ENCODE measurements at regions not wholly inside any gene's neighbourhood (a gene's known extent, or its start where the extent isn't known, plus 50 kb on each side); places are given as distances from the start of the nearest gene placed in this dataset.

GRCh38 chr11:112516755-112517154 is 256.1 kb upstream of the PLET1 start:
- H4K20me1 ChIP-seq (replicated peaks; ENCODE audit: control insufficient read depth, extremely low read depth, insufficient read depth, low read length): no peaks in the 10 kb centered on the region
- H3K9me3 ChIP-seq (replicated peaks; ENCODE audit: control insufficient read depth, insufficient read depth, low read length): no peaks in the 10 kb centered on the region
- FAIRE-seq (no peak), DNase-seq (ENCODE audit: low read depth, low spot score) (no peak)
- H3K79me2 ChIP-seq (ENCODE audit: control insufficient read depth, insufficient read depth, low read length): no peaks in the 10 kb centered on the region
- dilution Hi-C loops (cut with MboI; ENCODE audit: extremely low pct_ligation_motif_present, low sequenced_read_pairs): no loop called here
- no peak overlapping the region for H3K4me3 ChIP-seq (replicated peaks in 1 of 3; ENCODE audit: insufficient read depth in 1 of 3, low read depth in 1 of 3, low read length in 3 of 3)
- H3K4me1 ChIP-seq (ENCODE audit: control insufficient read depth, extremely low read depth, insufficient read depth, low read length): no peaks in the 10 kb centered on the region
- no TSS peak for BruUV-seq (replicated peaks)
- CTCF ChIA-PET: no interaction called here
- TF ChIP-seq, protein P1, sequence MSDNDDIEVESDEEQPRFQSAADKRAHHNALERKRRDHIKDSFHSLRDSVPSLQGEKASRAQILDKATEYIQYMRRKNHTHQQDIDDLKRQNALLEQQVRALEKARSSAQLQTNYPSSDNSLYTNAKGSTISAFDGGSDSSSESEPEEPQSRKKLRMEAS (IDR thresholded peaks at IDR 0.05; ENCODE audit: insufficient read depth, insufficient read length): no peak
- TF ChIP-seq MYC (IDR thresholded peaks at IDR 0.05; ENCODE audit: low read depth, low read length) (no peak), EZH2 (IDR thresholded peaks at IDR 0.05; ENCODE audit: borderline replicate concordance, low read depth, low read length, severe bottlenecking) (no peak), CTCF (IDR thresholded peaks at IDR 0.05; ENCODE audit: extremely low read depth in 1 of 2, insufficient read depth in 1 of 2, low read depth in 1 of 2, low read length in 2 of 2) (no peak), GATA2 (IDR thresholded peaks at IDR 0.05; ENCODE audit: insufficient read depth, insufficient read length, low read depth, low read length) (no peak), JUN (IDR thresholded peaks at IDR 0.05; ENCODE audit: borderline replicate concordance, insufficient read depth, insufficient read length, low read depth) (no peak), POLR2A (IDR thresholded peaks at IDR 0.05; ENCODE audit: low read depth, low read length) (no peak), FOS (IDR thresholded peaks at IDR 0.05; ENCODE audit: borderline replicate concordance, insufficient read depth, low read length) (no peak), POLR2AphosphoS5 (IDR thresholded peaks at IDR 0.05; ENCODE audit: insufficient read depth, low read depth, low read length) (no peak)
- H3K36me3 ChIP-seq (ENCODE audit: control insufficient read depth in 2 of 2, extremely low read depth in 1 of 2, insufficient read depth in 2 of 2, low read length in 2 of 2): no peaks in the 10 kb centered on the region
- H3K27ac ChIP-seq (ENCODE audit: insufficient read depth, low read depth, low read length): no peak overlapping the region
- H3K9me1 ChIP-seq (replicated peaks; ENCODE audit: control insufficient read depth, extremely low read depth, insufficient read depth, low read length): no peaks in the 10 kb centered on the region
- no peak overlapping the region for H3K9ac ChIP-seq (replicated peaks; ENCODE audit: extremely low read depth, insufficient read depth, low read length)
- intact Hi-C loops (cut with micrococcal nuclease): no loop called here
- no peak overlapping the region for H3K4me2 ChIP-seq (ENCODE audit: insufficient read depth, low read length)
- POLR2A ChIA-PET: no interaction called here
- no peaks in the 10 kb centered on the region for H3K27me3 ChIP-seq (ENCODE audit: control insufficient read depth in 2 of 2, insufficient read depth in 2 of 2, low read length in 2 of 2)
- no peak overlapping the region for H2AFZ ChIP-seq (ENCODE audit: low read depth, low read length)
